ENCODE measurements at regions not wholly inside any gene's neighbourhood (a gene's known extent, or its start where the extent isn't known, plus 50 kb on each side); places are given as distances from the start of the nearest gene placed in this dataset.

DNA sequence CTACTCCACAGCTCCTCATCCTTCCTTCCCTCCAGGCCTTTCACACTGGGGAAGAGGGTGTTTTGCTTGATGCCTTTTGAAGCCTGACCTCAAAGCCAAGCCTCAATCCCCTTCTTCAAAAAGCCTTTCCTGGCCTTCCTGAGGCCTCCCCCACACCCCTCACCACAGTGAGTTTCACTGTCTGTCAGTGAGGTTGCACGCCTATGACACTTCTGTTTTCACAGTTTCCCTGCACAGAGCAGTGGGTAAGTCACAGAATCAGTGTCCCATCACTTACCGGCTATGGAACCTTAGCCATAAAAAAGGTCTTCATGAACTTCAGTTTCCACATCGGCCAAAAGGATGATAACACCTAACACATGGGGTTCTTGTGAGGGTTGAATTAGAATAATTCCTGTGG is 371.4 kb downstream of the UQCRFS1 start:
- no peaks in the 10 kb centered on the region for H3K27me3 ChIP-seq
- no peaks in the 10 kb centered on the region for H3K36me3 ChIP-seq
- intact Hi-C loops (cut with DNase I): no loop called here
- no peak overlapping the region for H3K4me3 ChIP-seq
- no peak overlapping the region for H3K27ac ChIP-seq
- no peaks in the 10 kb centered on the region for H3K9me3 ChIP-seq
- ATAC-seq (no peak), DNase-seq (no peak)
- TF ChIP-seq, protein P1, sequence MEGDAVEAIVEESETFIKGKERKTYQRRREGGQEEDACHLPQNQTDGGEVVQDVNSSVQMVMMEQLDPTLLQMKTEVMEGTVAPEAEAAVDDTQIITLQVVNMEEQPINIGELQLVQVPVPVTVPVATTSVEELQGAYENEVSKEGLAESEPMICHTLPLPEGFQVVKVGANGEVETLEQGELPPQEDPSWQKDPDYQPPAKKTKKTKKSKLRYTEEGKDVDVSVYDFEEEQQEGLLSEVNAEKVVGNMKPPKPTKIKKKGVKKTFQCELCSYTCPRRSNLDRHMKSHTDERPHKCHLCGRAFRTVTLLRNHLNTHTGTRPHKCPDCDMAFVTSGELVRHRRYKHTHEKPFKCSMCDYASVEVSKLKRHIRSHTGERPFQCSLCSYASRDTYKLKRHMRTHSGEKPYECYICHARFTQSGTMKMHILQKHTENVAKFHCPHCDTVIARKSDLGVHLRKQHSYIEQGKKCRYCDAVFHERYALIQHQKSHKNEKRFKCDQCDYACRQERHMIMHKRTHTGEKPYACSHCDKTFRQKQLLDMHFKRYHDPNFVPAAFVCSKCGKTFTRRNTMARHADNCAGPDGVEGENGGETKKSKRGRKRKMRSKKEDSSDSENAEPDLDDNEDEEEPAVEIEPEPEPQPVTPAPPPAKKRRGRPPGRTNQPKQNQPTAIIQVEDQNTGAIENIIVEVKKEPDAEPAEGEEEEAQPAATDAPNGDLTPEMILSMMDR (IDR thresholded peaks at IDR 0.05): no peak
- no peaks in the 10 kb centered on the region for H3K4me1 ChIP-seq

GRCh38 chr19:28840891-28841290 is 372.1 kb downstream of the UQCRFS1 start:
- DNase-seq (no peak), ATAC-seq (no peak)
- H3K27ac ChIP-seq: no peak overlapping the region
- H3K9me3 ChIP-seq: no peaks in the 10 kb centered on the region
- H3K4me1 ChIP-seq: no peaks in the 10 kb centered on the region
- H3K4me3 ChIP-seq: no peak overlapping the region
- H3K27me3 ChIP-seq: no peaks in the 10 kb centered on the region
- intact Hi-C loops (cut with DNase I): no loop called here
- TF ChIP-seq, protein P1 (IDR thresholded peaks at IDR 0.05): no peak
- H3K36me3 ChIP-seq: no peaks in the 10 kb centered on the region

DNA sequence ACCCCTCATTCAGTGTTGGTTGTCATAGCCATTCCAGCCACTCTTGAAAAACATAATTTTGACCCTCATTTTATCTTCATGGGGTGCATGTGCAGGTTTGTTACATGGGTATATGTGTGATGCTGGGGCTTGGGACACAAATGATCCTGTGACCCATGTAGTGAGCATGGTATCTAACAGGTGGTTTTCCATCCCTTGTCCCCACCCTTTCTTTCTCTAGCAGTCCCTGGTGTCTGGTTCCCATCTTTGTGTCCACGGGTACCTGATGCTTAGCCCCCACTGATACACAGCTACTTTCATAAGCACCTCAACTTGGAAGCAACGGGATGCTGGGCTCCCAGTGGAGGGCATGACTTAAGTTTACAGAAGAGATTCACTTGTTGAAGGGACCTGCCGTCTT is 373.5 kb downstream of the UQCRFS1 start:
- H3K27ac ChIP-seq: no peak overlapping the region
- no peak overlapping the region for H3K4me3 ChIP-seq
- intact Hi-C loops (cut with DNase I): no loop called here
- no peaks in the 10 kb centered on the region for H3K36me3 ChIP-seq
- no peaks in the 10 kb centered on the region for H3K27me3 ChIP-seq
- H3K4me1 ChIP-seq: no peaks in the 10 kb centered on the region
- DNase-seq: no peak
- TF ChIP-seq, protein P1 (IDR thresholded peaks at IDR 0.05): no peak
- no peaks in the 10 kb centered on the region for H3K9me3 ChIP-seq
- ATAC-seq: no peak

- intact Hi-C loops (cut with DNase I): no loop called here
- H3K27me3 ChIP-seq: no peaks in the 10 kb centered on the region
- TF ChIP-seq, protein P1 (IDR thresholded peaks at IDR 0.05): no peak
Measured at GRCh38 chr19:28838909-28839308, 374.0 kb downstream of the UQCRFS1 start.

DNA sequence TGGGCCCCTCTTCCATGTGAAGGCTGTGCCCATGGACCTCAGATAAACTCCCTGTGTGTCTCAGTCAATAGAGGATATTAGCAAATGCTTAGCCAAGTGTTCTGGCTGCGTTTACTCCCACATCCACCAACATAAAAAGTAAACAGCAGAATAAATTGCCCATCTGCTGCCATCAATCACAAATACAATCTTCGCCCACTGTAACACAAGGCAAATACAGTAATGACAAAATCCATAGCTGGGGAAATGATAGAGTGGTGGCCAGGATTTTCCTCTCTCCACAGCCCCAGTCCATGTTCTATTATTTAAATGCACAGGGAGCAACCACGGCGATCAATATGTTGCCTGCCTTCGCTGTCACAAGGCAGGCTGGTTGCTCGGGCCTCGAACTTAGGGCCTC is 376.5 kb downstream of the UQCRFS1 start:
- H3K27ac ChIP-seq: no peak overlapping the region
- intact Hi-C loops (cut with DNase I): no loop called here
- ATAC-seq (no peak), DNase-seq (no peak)
- TF ChIP-seq, protein P1 (IDR thresholded peaks at IDR 0.05): no peak
- no peaks in the 10 kb centered on the region for H3K36me3 ChIP-seq
- no peaks in the 10 kb centered on the region for H3K9me3 ChIP-seq
- no peaks in the 10 kb centered on the region for H3K4me1 ChIP-seq
- no peak overlapping the region for H3K4me3 ChIP-seq
- no peaks in the 10 kb centered on the region for H3K27me3 ChIP-seq

More at GRCh38 chr19:28838909-28839308, 374.0 kb downstream of the UQCRFS1 start:
- Histone ChIP-seq H3K4me3 (no peak overlapping the region), H3K27ac (no peak overlapping the region), H3K9me3 (no peaks in the 10 kb centered on the region), H3K36me3 (no peaks in the 10 kb centered on the region), H3K4me1 (no peaks in the 10 kb centered on the region)
- DNase-seq (no peak), ATAC-seq (no peak)

- no peaks in the 10 kb centered on the region for H3K27me3 ChIP-seq
- no peak overlapping the region for H3K27ac ChIP-seq
- no peaks in the 10 kb centered on the region for H3K4me1 ChIP-seq
- intact Hi-C loops (cut with DNase I): no loop called here
- H3K4me3 ChIP-seq: no peak overlapping the region
- H3K36me3 ChIP-seq: no peaks in the 10 kb centered on the region
- ATAC-seq: no peak
- TF ChIP-seq, protein P1 (IDR thresholded peaks at IDR 0.05): no peak
- H3K9me3 ChIP-seq: no peaks in the 10 kb centered on the region
- no peak for DNase-seq
Measured at GRCh38 chr19:28834996-28835395, 378.0 kb downstream of the UQCRFS1 start.

Measured in upper lobe of right lung (tissue), 1 donor.